ENCODE measurements at regions not wholly inside any gene's neighbourhood (a gene's known extent, or its start where the extent isn't known, plus 50 kb on each side); places are given as distances from the start of the nearest gene placed in this dataset.
A peak's percentile ranks its signal among the peaks of the same experiment; 100 is the strongest.
"Not testable (repeated sequence)": the region's sequence is repeated elsewhere in the genome, so short reads cannot be mapped to it uniquely, and the experiment has no call there.

GRCh38 chr2:126106006-126106405, 550.0 kb upstream of the GYPC start:
- Histone ChIP-seq H3K27me3 (ENCODE audit: insufficient read depth, low read depth, severe bottlenecking) (peaks cover 4% of the 10 kb centered on the region), H3K4me3 (ENCODE audit: low read depth, low read length) (no peak overlapping the region), H3K9me3 (ENCODE audit: severe bottlenecking) (no peaks in the 10 kb centered on the region), H3K36me3 (no peaks in the 10 kb centered on the region), H3K27ac (no peak overlapping the region)
- no peak for TF ChIP-seq CTCF (IDR thresholded peaks at IDR 0.05; ENCODE audit: low read depth, low read length)
- no peak for DNase-seq

DNA sequence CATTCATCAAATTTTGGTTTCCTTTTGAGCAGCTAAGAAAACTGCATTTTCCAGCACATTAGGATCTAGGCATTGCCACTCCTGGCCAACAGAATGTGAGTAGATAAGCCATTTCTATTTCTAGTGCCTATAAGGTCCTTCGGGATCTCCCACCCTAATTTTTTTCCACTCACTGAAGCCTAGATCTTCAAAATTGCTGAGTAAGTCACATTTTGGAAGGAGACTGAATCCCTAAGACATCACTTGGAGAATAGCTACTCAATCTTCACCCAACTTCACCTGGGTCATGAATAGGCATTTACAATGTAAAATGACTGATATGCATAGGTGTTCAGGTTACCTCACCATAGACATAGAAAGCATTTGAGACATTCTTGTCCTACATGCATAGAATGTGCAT, 548.1 kb upstream of the GYPC start:
- TF ChIP-seq CTCF (IDR thresholded peaks at IDR 0.05; ENCODE audit: low read depth, low read length), result no peak
- H3K27me3 ChIP-seq (ENCODE audit: insufficient read depth, low read depth, severe bottlenecking), result peaks cover 4% of the 10 kb centered on the region
- H3K9me3 ChIP-seq (ENCODE audit: severe bottlenecking), result no peaks in the 10 kb centered on the region
- no peaks in the 10 kb centered on the region for H3K36me3 ChIP-seq
- no peak overlapping the region for H3K4me3 ChIP-seq (ENCODE audit: low read depth, low read length)
- no peak for DNase-seq
- no peak overlapping the region for H3K27ac ChIP-seq

DNA sequence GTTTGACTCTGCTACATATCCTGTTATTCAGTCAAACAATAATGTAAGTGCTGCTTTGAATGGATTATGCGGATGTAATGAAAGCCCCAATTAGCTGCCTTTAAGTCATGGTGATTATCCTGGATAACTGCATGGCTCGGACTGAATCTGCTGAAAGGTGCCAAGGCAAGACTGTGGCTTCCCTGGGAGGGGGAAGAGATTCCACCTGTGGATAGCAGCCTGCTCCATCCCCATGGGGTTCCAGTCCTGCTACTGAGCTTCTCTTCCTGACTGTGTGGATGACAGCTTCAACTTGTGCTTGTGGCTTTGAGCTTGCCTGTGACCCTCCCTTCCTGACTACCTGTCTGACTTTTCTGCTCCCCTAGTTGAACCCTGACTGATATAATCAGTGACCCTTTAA, 540.0 kb upstream of the GYPC start:
- DNase-seq, result peak; percentile 7
- TF ChIP-seq CTCF (IDR thresholded peaks at IDR 0.05; ENCODE audit: low read depth, low read length), result no peak
- Histone ChIP-seq H3K27me3 (ENCODE audit: insufficient read depth, low read depth, severe bottlenecking) (no peaks in the 10 kb centered on the region), H3K9me3 (ENCODE audit: severe bottlenecking) (no peaks in the 10 kb centered on the region), H3K36me3 (no peaks in the 10 kb centered on the region), H3K4me3 (ENCODE audit: low read depth, low read length) (no peak overlapping the region), H3K27ac (no peak overlapping the region)

- no peak for DNase-seq
- Histone ChIP-seq H3K9me3 (ENCODE audit: severe bottlenecking) (no peaks in the 10 kb centered on the region), H3K27me3 (ENCODE audit: insufficient read depth, low read depth, severe bottlenecking) (no peaks in the 10 kb centered on the region), H3K36me3 (no peaks in the 10 kb centered on the region), H3K4me3 (ENCODE audit: low read depth, low read length) (no peak overlapping the region), H3K27ac (no peak overlapping the region)
- no peak for TF ChIP-seq CTCF (IDR thresholded peaks at IDR 0.05; ENCODE audit: low read depth, low read length)
Measured at GRCh38 chr2:126117886-126118285, 538.1 kb upstream of the GYPC start.

DNA sequence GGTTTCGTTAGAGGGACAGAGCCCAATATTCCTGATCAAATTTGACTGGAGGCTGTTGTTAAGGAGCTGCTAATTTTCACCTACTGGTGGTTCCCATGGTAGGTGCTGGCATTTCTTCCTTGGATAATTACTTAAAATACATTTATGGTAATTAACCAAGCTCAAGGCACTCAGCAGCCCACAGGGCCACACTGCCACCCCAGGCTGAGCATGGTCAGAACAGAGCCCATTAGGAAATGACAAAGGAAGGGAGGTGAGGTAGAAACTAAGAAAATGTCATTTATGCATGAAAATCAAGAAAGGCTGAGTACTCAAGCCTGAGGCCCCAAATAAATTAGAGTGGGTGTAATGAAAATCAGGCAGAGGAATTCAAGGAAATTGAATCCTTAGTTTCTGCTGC, 510.2 kb upstream of the GYPC start:
- no peak for TF ChIP-seq CTCF (IDR thresholded peaks at IDR 0.05; ENCODE audit: low read depth, low read length)
- Histone ChIP-seq H3K27me3 (ENCODE audit: insufficient read depth, low read depth, severe bottlenecking) (no peaks in the 10 kb centered on the region), H3K36me3 (no peaks in the 10 kb centered on the region), H3K9me3 (ENCODE audit: severe bottlenecking) (no peaks in the 10 kb centered on the region), H3K27ac (no peak overlapping the region), H3K4me3 (ENCODE audit: low read depth, low read length) (no peak overlapping the region)
- DNase-seq, result no peak

- Histone ChIP-seq H3K27me3 (ENCODE audit: insufficient read depth, low read depth, severe bottlenecking) (peaks cover under 1% of the 10 kb centered on the region), H3K9me3 (ENCODE audit: severe bottlenecking) (no peaks in the 10 kb centered on the region), H3K27ac (no peak overlapping the region), H3K4me3 (ENCODE audit: low read depth, low read length) (no peak overlapping the region), H3K36me3 (no peaks in the 10 kb centered on the region)
- no peak for DNase-seq
- TF ChIP-seq CTCF (IDR thresholded peaks at IDR 0.05; ENCODE audit: low read depth, low read length), result no peak
Measured at GRCh38 chr2:126154256-126154785, 501.6 kb upstream of the GYPC start.

- not testable (repeated sequence) for DNase-seq; H3K27ac ChIP-seq; H3K4me3 ChIP-seq (ENCODE audit: low read depth, low read length); H3K27me3 ChIP-seq (ENCODE audit: insufficient read depth, low read depth, severe bottlenecking); H3K9me3 ChIP-seq (ENCODE audit: severe bottlenecking); H3K36me3 ChIP-seq
Measured at GRCh38 chr2:126160950-126161349, 495.0 kb upstream of the GYPC start.
